ENCODE measurements at regions not wholly inside any gene's neighbourhood (a gene's known extent, or its start where the extent isn't known, plus 50 kb on each side); places are given as distances from the start of the nearest gene placed in this dataset.
A peak's percentile ranks its signal among the peaks of the same experiment; 100 is the strongest.

- no peak overlapping the region for H3K27ac ChIP-seq
- no peaks in the 10 kb centered on the region for H3K9me3 ChIP-seq
- TF ChIP-seq, protein P1, sequence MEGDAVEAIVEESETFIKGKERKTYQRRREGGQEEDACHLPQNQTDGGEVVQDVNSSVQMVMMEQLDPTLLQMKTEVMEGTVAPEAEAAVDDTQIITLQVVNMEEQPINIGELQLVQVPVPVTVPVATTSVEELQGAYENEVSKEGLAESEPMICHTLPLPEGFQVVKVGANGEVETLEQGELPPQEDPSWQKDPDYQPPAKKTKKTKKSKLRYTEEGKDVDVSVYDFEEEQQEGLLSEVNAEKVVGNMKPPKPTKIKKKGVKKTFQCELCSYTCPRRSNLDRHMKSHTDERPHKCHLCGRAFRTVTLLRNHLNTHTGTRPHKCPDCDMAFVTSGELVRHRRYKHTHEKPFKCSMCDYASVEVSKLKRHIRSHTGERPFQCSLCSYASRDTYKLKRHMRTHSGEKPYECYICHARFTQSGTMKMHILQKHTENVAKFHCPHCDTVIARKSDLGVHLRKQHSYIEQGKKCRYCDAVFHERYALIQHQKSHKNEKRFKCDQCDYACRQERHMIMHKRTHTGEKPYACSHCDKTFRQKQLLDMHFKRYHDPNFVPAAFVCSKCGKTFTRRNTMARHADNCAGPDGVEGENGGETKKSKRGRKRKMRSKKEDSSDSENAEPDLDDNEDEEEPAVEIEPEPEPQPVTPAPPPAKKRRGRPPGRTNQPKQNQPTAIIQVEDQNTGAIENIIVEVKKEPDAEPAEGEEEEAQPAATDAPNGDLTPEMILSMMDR (IDR thresholded peaks at IDR 0.05) = no peak
- DNase-seq = no peak
- H3K4me3 ChIP-seq = no peak overlapping the region
- no peaks in the 10 kb centered on the region for H3K4me1 ChIP-seq
- ATAC-seq = no peak
- no peaks in the 10 kb centered on the region for H3K27me3 ChIP-seq
- intact Hi-C loops (cut with DNase I) = no loop called here
- H3K36me3 ChIP-seq = no peaks in the 10 kb centered on the region
Observed at GRCh38 chr14:43903209-43903608, 603.9 kb downstream of the FSCB start.

DNA sequence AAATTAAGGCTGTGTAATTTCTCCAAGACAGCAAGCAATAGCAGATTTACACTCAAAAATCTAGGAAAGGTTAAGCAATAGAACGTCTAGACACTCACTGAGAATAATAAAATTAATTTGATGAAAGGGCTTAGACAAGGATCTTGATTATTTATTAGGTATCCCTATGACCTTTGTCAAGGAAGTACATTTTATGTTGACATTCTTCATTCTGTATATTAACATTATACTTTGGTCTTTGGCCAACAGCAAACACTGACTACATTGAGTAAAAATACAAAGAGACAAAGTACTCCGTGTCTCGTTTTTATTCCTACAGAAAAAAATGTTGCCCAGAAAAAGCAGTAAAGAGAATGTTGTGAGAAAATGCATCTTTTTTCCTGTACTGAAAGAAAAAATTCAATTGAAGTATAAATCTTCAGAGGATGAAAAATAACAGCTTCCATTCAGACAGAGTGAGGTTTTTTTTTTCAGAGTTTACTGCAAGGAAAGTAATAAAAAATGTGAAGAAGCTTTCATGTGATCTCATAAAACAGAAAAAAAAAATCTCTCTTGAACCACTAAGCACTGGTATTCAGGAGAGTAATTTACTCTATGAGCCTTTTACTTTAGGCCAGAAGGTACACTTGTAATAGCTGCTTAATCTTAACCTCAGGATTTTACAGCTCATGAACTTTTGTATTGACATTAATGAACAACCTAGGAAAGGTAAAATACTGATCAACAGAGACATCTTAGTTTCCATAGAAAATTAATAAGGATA lies 605.0 kb downstream of the FSCB start:
- H3K9me3 ChIP-seq = no peaks in the 10 kb centered on the region
- H3K4me1 ChIP-seq = no peaks in the 10 kb centered on the region
- no peaks in the 10 kb centered on the region for H3K36me3 ChIP-seq
- DNase-seq (no peak), ATAC-seq (no peak)
- H3K27ac ChIP-seq = no peak overlapping the region
- TF ChIP-seq, protein P1 (IDR thresholded peaks at IDR 0.05) = no peak
- no peaks in the 10 kb centered on the region for H3K27me3 ChIP-seq
- intact Hi-C loops (cut with DNase I) = no loop called here
- no peak overlapping the region for H3K4me3 ChIP-seq

DNA sequence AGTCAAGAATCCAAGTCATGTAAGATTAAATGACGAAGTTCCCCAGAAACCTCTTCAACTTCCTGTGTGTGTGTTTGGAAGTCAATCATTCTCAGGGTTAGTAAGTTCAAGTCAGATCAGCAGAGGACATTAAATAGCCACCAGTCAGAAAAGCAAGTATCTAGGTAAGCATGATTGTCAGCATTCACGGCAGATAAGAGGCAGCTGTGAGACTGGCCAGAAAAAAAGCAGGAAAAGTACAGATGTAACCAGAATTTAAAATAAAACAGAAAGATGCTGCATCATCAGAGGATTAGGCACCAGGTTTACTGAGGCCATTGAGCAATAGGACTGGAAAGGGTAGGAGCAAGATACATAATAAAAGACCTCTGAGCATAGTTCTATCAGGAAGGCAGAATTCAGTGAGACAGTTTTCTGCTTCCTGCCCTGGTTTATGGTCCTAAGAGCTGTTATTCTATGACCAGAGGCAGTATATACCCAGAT lies 606.9 kb downstream of the FSCB start:
- DNase-seq (no peak), ATAC-seq (no peak)
- Histone ChIP-seq H3K27me3 (no peaks in the 10 kb centered on the region), H3K27ac (no peak overlapping the region), H3K4me3 (no peak overlapping the region), H3K4me1 (no peaks in the 10 kb centered on the region), H3K36me3 (no peaks in the 10 kb centered on the region), H3K9me3 (no peaks in the 10 kb centered on the region)
- TF ChIP-seq, protein P1 (IDR thresholded peaks at IDR 0.05) = no peak
- intact Hi-C loops (cut with DNase I) = no loop called here

DNA sequence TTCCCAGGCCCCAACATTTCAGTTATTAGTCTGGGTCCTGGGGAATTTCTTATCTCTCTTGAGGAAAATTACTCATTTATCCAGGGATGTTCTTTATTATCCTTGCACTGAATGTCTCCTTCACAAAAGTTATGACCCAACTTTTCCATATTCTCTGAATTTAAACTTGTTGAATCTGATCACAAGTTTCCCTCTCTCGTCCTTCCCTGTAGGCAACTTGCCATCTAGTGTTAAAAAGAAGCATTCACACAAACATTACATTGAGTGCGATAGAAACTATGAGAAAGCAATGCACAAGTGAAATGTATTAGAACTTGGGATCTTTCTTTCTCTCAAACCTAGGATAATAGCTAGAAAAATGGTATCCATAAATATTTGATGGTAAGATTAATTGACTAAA lies 608.4 kb downstream of the FSCB start:
- Histone ChIP-seq H3K9me3 (no peaks in the 10 kb centered on the region), H3K4me3 (no peak overlapping the region), H3K27ac (no peak overlapping the region), H3K4me1 (no peaks in the 10 kb centered on the region), H3K27me3 (no peaks in the 10 kb centered on the region), H3K36me3 (no peaks in the 10 kb centered on the region)
- intact Hi-C loops (cut with DNase I) = no loop called here
- DNase-seq = peak in 1 of 4 donors; percentile 45
- TF ChIP-seq, protein P1 (IDR thresholded peaks at IDR 0.05) = no peak
- ATAC-seq = no peak

- H3K27me3 ChIP-seq = no peaks in the 10 kb centered on the region
- H3K4me1 ChIP-seq = no peaks in the 10 kb centered on the region
- DNase-seq (no peak), ATAC-seq (no peak)
- no peaks in the 10 kb centered on the region for H3K9me3 ChIP-seq
- TF ChIP-seq, protein P1 (IDR thresholded peaks at IDR 0.05) = no peak
- intact Hi-C loops (cut with DNase I) = no loop called here
- no peak overlapping the region for H3K4me3 ChIP-seq
- no peaks in the 10 kb centered on the region for H3K36me3 ChIP-seq
- no peak overlapping the region for H3K27ac ChIP-seq
Observed at GRCh38 chr14:43896044-43896443, 611.0 kb downstream of the FSCB start.
